ENCODE measurements at regions not wholly inside any gene's neighbourhood (a gene's known extent, or its start where the extent isn't known, plus 50 kb on each side); places are given as distances from the start of the nearest gene placed in this dataset.

DNA sequence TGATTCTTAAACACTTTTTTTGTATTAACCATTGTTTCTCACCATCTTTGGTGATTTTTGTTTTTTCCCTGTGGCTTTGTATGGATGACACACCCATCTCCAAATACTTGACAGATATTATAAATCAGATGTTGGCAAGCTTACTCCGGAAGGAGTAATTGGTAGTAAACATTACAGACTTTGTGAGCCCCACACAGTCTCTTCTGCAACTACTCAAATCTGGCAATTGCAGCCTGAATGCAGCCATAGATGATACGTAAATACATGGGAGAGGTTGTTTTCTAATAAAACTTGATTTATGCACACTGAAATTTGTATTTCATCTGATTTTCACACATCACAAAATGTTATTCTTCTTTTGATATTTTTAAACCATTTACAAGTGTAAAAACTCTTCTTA, 331.5 kb downstream of the ARPP21 start:
- Mint-ChIP-seq H3K36me3 (ENCODE audit: insufficient read depth) (no peaks in the 10 kb centered on the region), H3K9me3 (no peaks in the 10 kb centered on the region), H3K4me1 (ENCODE audit: low read depth) (peaks cover 2% of the 10 kb centered on the region), H3K27me3 (ENCODE audit: low read depth) (no peaks in the 10 kb centered on the region), H3K4me3 (no peak overlapping the region)
- DNase-seq (no peak), ATAC-seq (no peak)

DNA sequence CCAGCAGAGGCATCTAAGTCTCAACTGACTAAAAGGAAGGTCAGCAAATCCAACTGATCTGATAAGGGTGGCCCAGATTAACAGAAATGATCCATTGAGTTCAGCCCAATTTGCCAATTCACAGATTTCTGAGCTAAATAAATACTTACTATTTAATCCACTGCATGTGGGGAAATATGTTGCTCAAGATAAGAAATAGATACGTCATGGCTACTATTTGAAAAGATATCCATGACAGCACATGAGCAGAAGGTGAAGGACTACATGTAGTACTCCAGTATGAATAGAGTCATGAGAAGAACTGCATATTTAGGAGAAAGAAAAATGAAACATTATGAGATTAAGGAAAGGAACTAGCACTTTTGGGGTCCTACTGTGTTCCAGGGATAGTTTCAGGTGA, 332.4 kb downstream of the ARPP21 start:
- Mint-ChIP-seq H3K9me3 (no peaks in the 10 kb centered on the region), H3K4me1 (ENCODE audit: low read depth) (peaks cover 2% of the 10 kb centered on the region), H3K27me3 (ENCODE audit: low read depth) (no peaks in the 10 kb centered on the region), H3K36me3 (ENCODE audit: insufficient read depth) (no peaks in the 10 kb centered on the region), H3K4me3 (no peak overlapping the region)
- DNase-seq (no peak), ATAC-seq (no peak)

DNA sequence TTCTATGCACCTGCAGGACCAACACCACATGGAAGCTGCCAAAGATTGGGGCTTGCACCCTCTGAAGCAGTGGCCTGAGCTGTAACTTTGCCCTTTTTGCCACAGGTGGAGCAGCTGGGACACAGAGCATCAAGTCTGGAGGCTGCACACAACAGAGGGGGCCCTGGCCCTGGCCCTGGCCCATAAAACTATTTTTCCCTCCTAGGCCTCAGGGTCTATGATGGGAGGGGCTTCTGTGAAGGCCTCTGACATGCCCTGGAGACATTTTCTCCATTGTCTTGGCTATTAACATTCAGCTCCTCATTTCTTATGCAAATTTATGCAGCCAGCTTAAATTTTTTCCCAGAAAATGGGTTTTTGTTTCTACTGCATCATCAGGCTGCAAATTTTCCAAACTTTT, 335.5 kb downstream of the ARPP21 start:
- no peak for ATAC-seq
- Mint-ChIP-seq H3K36me3 (ENCODE audit: insufficient read depth) (no peaks in the 10 kb centered on the region), H3K4me3 (no peak overlapping the region), H3K4me1 (ENCODE audit: low read depth) (peaks cover 2% of the 10 kb centered on the region), H3K27me3 (ENCODE audit: low read depth) (no peaks in the 10 kb centered on the region), H3K9me3 (no peaks in the 10 kb centered on the region)
- no peak for DNase-seq

DNA sequence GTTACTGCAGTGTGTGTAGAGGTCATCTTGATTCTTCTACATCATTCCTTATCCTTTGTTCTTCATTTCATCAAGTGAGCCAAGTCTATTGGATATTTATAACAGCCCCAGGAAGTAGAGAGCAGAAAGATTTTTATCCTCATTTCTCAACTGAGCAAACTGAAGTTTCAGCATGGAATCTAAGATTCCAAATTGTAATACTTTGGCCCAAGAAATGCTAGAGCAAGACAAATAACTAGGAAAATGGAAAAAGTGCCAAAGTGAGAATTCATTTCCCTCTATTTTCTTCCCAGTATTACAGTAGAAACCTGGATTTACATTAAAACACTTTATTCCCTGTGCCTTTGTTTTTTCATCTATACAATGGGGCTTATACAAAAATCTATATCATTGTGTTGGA, 346.8 kb downstream of the ARPP21 start:
- DNase-seq = no peak
- H3K36me3 Mint-ChIP-seq (ENCODE audit: insufficient read depth) = no peaks in the 10 kb centered on the region
- H3K27me3 Mint-ChIP-seq (ENCODE audit: low read depth) = no peaks in the 10 kb centered on the region
- ATAC-seq = no peak
- H3K4me1 Mint-ChIP-seq (ENCODE audit: low read depth) = no peaks in the 10 kb centered on the region
- no peak overlapping the region for H3K4me3 Mint-ChIP-seq
- no peaks in the 10 kb centered on the region for H3K9me3 Mint-ChIP-seq

DNA sequence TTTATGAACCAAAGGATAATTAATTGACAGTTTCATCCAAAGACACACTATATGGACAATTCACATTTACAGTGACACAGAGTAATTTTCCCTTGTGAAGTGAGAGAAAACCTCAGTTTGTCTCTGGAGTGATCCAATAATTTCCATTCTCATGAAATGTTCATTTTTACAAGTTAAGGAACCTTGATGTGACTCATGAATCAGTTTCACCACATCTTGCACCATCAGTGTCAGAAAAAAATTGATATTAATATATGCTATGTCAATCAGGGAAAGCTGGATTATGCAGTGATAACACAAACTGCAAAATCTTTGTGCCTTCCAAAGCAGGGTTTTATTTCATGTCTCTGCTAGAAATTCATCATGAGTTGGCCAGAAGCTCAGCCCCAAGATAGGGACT, 348.1 kb downstream of the ARPP21 start:
- no peak for DNase-seq
- no peaks in the 10 kb centered on the region for H3K27me3 Mint-ChIP-seq (ENCODE audit: low read depth)
- no peaks in the 10 kb centered on the region for H3K9me3 Mint-ChIP-seq
- no peak overlapping the region for H3K4me3 Mint-ChIP-seq
- H3K36me3 Mint-ChIP-seq (ENCODE audit: insufficient read depth) = no peaks in the 10 kb centered on the region
- ATAC-seq = no peak
- no peaks in the 10 kb centered on the region for H3K4me1 Mint-ChIP-seq (ENCODE audit: low read depth)

DNA sequence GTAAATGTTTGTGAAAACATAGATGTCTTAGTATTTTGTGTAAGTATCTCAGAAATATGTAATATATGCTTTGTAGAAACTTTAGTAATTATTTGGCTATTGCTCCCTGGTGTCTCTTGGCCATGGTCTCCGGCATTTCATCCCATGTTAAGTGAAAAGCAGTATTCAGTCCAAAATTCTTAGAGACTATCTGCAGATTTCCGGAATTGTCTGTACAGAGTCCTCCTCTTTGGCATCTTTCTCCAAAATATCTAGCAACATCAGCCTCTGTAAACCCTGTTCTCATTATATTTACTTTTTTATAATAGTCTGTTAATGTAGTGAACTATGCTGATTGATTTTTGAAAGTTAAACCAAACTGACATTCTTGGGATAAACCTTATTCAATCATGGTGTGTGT, 352.7 kb downstream of the ARPP21 start:
- Mint-ChIP-seq H3K4me3 (no peak overlapping the region), H3K27me3 (ENCODE audit: low read depth) (no peaks in the 10 kb centered on the region), H3K9me3 (no peaks in the 10 kb centered on the region), H3K4me1 (ENCODE audit: low read depth) (no peaks in the 10 kb centered on the region), H3K36me3 (ENCODE audit: insufficient read depth) (no peaks in the 10 kb centered on the region)
- no peak for DNase-seq
- no peak for ATAC-seq

DNA sequence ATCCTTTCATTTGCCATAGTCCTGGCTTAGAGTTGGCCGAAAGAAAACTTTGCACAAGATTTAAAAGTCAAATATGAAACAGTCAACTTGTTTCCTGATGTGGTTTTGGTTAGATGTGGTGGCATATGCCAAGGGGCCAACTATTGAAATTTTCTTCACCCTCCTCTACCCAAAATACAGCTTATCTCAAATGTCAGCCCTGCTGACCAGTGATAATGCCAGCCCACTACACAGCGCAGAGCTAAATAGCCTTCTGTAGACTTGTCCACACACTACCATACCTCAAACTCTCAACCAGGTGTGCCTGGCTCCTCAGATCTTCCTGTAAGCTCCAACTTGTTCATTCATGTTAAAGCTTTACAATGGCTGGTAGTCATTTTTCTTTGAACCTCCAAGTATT, 368.5 kb upstream of the STAC start:
- H3K36me3 Mint-ChIP-seq (ENCODE audit: insufficient read depth) = no peaks in the 10 kb centered on the region
- H3K4me1 Mint-ChIP-seq (ENCODE audit: low read depth) = no peaks in the 10 kb centered on the region
- DNase-seq = no peak

DNA sequence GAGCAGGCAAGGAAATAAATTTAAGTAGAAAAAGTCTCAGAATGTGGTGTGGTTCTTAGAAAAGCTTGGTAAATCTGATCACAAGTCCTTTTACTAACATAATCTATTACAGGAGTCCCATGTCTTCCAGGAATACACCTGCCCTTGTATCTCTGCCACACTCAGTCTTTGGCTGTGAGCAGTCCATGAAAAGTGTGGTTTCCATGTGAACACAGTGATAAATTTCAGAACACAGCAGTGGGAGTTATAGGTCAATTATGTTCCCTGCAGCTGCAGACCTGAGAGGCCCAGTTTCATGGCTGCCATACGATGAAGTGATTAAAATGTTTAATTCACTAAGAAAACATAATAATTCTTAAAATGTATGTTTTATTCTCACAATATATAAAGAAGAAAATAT, 366.9 kb upstream of the STAC start:
- Mint-ChIP-seq H3K4me3 (no peak overlapping the region), H3K36me3 (ENCODE audit: insufficient read depth) (no peaks in the 10 kb centered on the region), H3K27me3 (ENCODE audit: low read depth) (no peaks in the 10 kb centered on the region), H3K4me1 (ENCODE audit: low read depth) (no peaks in the 10 kb centered on the region), H3K9me3 (peaks cover 9% of the 10 kb centered on the region)
- DNase-seq (no peak), ATAC-seq (no peak)

More for the DNA sequence above, 368.5 kb upstream of the STAC start:
- ATAC-seq = no peak
- H3K27me3 Mint-ChIP-seq (ENCODE audit: low read depth) = no peaks in the 10 kb centered on the region
- H3K9me3 Mint-ChIP-seq = peaks cover 9% of the 10 kb centered on the region
- H3K4me3 Mint-ChIP-seq = no peak overlapping the region

DNA sequence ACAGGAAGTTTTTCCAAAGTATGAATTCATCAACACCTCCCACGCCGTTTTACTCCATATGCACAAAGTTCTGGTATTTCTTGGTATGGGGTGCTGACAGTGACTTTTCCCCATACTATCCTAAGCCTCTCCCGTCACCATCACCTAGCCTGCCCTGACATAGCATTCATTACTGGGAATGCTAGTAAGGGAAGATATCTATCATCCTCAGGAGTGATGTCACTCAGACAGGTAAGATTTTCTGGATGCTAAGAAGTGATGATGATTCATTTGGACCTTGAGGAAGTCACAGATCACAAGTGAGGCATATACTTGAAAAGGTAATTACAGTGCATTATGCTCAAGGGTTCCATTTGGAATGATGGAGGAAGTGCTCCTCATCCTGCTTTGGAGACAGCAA, 355.1 kb upstream of the STAC start:
- ATAC-seq = no peak
- Mint-ChIP-seq H3K4me3 (no peak overlapping the region), H3K9me3 (peaks cover 11% of the 10 kb centered on the region), H3K27me3 (ENCODE audit: low read depth) (no peaks in the 10 kb centered on the region), H3K4me1 (ENCODE audit: low read depth) (no peaks in the 10 kb centered on the region), H3K36me3 (ENCODE audit: insufficient read depth) (no peaks in the 10 kb centered on the region)
- DNase-seq = no peak

DNA sequence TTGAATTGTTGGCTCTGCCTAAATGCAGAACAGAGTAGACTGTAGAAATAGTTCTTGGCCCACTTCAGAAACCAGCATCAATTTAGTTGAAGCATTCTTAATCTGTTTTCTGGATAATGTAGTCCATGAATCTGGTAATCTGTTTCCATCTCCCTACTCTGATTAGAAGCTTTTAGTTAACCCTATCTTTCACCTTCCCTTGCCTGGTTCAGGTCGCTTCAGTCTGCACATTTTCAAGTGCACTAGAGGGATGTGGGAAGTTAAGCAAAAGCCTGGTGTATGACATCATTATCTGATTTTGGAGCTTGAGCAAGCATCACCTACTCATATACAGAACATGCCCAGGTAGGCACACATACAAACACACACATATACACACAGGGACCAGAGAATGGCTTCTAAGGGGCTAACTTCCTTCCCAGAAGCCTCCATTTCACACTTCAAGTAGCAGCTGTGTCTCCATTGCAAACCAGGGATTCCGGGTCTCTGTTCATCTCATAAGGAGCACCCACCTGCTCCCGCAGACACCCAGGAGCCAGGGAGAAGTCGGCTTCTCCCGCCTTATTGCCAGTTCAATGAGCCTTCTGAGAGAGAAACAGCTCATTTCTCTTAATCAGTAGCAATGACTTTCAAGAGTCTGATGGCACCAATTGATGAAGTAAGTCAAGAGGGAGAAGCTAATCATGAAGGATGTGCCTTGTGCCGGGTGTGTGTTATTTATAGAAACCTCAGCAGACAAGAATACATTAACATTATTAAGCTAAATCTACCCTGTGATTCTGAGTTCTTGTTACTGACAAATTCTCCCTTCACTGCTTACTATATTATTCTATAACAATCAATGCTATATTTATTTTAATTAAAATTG, 347.9 kb upstream of the STAC start:
- Mint-ChIP-seq H3K4me1 (ENCODE audit: low read depth) (no peaks in the 10 kb centered on the region), H3K27me3 (ENCODE audit: low read depth) (no peaks in the 10 kb centered on the region)

DNA sequence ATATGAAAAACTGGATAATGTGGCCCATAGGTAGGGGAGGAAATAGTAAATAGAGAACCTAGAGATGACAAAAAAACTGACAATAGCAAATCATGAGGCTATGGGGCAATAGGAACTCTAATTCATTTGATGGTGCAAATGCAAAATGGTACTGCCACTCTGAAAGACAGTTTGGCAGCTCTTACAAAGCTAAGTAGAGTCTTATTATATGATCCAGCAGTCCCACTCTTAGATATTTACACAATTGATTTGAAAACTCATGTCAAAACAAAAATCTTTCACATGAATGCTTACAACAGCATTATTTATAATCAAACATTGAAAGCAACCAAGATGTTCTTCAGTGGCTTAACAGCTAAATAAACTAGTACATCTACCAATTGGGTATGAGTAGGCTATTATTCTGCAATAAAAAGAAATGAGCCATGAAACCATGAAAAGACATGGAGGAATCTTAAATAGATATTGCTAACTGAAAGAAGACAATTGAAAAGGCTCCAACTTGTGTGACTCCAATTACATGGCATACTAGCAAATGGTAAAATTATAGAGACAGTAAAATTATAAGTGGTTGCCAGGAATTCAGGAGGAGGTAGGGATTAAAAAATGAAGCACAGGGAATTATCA, 321.8 kb upstream of the STAC start:
- no peaks in the 10 kb centered on the region for H3K27me3 Mint-ChIP-seq (ENCODE audit: low read depth)
- no peaks in the 10 kb centered on the region for H3K36me3 Mint-ChIP-seq (ENCODE audit: insufficient read depth)

More for the DNA sequence above, 347.9 kb upstream of the STAC start:
- no peak for ATAC-seq
- Mint-ChIP-seq H3K4me3 (no peak overlapping the region), H3K36me3 (ENCODE audit: insufficient read depth) (no peaks in the 10 kb centered on the region), H3K9me3 (peaks cover 12% of the 10 kb centered on the region)
- no peak for DNase-seq

DNA sequence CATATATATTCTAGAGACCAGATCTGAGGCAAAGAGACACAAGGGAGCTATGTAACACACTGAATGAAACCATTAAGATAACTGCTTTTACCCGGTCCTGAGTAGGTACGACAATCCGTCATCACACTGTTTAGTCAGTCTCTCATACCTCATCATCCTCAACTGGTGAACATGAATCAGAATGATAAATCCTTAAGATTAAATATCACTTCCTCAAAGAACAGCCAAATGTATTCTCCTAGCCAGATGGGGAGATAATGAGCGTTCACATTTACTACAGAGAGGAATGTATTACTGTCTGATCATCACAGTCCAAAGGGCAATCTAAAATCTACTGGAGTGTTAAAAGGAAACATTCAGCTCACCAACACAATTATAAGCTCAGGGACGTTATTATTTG, 319.4 kb upstream of the STAC start:
- H3K4me1 Mint-ChIP-seq (ENCODE audit: low read depth) = no peaks in the 10 kb centered on the region
- DNase-seq = no peak
- H3K36me3 Mint-ChIP-seq (ENCODE audit: insufficient read depth) = no peaks in the 10 kb centered on the region
- peaks cover 4% of the 10 kb centered on the region for H3K9me3 Mint-ChIP-seq
- no peak overlapping the region for H3K4me3 Mint-ChIP-seq
- H3K27me3 Mint-ChIP-seq (ENCODE audit: low read depth) = no peaks in the 10 kb centered on the region
- no peak for ATAC-seq

More for the DNA sequence above, 321.8 kb upstream of the STAC start:
- ATAC-seq (no peak), DNase-seq (no peak)
- Mint-ChIP-seq H3K4me3 (no peak overlapping the region), H3K4me1 (ENCODE audit: low read depth) (no peaks in the 10 kb centered on the region), H3K9me3 (peaks cover 3% of the 10 kb centered on the region)

DNA sequence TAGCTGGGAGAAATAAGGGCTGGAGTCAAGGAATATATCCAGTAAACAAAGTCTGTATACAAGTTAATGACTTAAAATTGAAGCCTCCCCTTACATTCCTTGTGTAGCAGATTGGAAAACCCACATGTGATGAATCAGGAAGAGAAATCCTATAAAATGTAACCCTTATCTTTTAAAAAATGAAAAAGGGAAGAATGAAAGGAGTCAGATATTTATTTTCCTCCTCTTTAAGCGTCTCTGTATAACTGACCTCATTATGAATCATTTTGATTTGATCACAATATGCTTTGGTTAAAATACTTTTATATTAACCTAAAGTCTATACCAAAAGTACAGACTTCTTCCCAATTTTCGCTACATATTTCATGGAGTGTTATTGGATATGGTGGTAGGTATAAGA, 316.3 kb upstream of the STAC start:
- Mint-ChIP-seq H3K4me3 (no peak overlapping the region), H3K9me3 (peaks cover 8% of the 10 kb centered on the region), H3K36me3 (ENCODE audit: insufficient read depth) (no peaks in the 10 kb centered on the region), H3K4me1 (ENCODE audit: low read depth) (no peaks in the 10 kb centered on the region), H3K27me3 (ENCODE audit: low read depth) (no peaks in the 10 kb centered on the region)
- ATAC-seq = no peak
- DNase-seq = no peak

DNA sequence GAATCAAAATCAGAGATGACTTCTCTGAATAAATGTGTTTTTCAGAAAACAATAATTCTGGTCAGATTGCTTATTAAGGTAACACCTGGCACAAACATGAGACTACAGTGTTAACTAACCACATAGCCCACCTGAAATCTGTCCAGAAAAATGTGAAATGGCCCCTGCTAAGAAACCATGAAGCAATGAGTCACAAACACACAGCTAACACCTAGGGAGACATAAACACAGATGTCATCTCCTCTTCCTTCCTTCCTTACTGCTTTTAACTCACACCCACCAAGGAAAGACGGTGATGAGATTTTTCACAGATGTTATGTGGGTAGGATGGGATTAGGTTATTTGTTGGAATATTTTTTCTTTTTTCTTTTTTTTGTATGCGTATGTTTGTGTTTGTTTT, 315.0 kb upstream of the STAC start:
- no peak for DNase-seq
- Mint-ChIP-seq H3K36me3 (ENCODE audit: insufficient read depth) (no peaks in the 10 kb centered on the region), H3K27me3 (ENCODE audit: low read depth) (no peaks in the 10 kb centered on the region), H3K4me3 (no peak overlapping the region), H3K9me3 (peaks cover 5% of the 10 kb centered on the region), H3K4me1 (ENCODE audit: low read depth) (no peaks in the 10 kb centered on the region)
- ATAC-seq = no peak

DNA sequence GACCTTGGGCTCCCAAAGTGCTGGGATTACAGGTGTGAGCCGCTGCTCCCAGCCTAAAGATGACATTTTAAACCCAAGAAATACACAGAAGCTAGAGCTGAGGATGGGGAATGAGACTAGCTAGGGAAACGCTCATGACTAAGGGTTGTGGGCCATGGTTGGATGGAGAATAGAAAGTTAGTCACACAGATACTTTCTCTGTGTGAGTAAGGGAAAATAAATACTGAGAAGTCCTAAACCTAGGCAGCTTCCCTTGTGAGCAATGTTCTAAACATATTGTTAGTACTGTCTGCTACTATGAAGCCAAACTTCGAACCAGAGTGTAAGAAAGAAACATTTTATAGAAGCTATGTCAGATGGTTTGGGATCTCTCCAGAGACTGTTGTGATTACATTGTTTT, 304.8 kb upstream of the STAC start:
- H3K36me3 Mint-ChIP-seq (ENCODE audit: insufficient read depth) = no peaks in the 10 kb centered on the region
- peaks cover 3% of the 10 kb centered on the region for H3K9me3 Mint-ChIP-seq
- no peaks in the 10 kb centered on the region for H3K4me1 Mint-ChIP-seq (ENCODE audit: low read depth)
- no peaks in the 10 kb centered on the region for H3K27me3 Mint-ChIP-seq (ENCODE audit: low read depth)
- ATAC-seq = no peak
- H3K4me3 Mint-ChIP-seq = no peak overlapping the region
- no peak for DNase-seq
